SK-N-SH (cell line): ENCODE measurements at regions not wholly inside any gene's neighbourhood (a gene's known extent, or its start where the extent isn't known, plus 50 kb on each side); places are given as distances from the start of the nearest gene placed in this dataset.
A peak's percentile ranks its signal among the peaks of the same experiment; 100 is the strongest.

ENCODE experiments used
- CTCF ChIA-PET: fragments of 300-600, 350-600 bp; formaldehyde crosslinking; extraction: SDS; loops from one replicate; lab custom pipeline; 2021; lab: Yijun Ruan, JAX
- POLR2A ChIA-PET: fragments of 350-600 bp; sonication (Branson Sonifier 250); formaldehyde crosslinking; extraction: SDS; loops from one replicate; lab custom pipeline; 2020; ENCODE audit warnings: antibody characterized with exemption, inconsistent platforms; lab: Yijun Ruan, JAX
- DNase-seq: peaks from one replicate; pipeline ENCODE4 v3.0.0; 2012
- H2AFZ ChIP-seq: fragments of 200-600 bp; sonication (generic); 2 replicates; pipeline ENCODE4 v1.8.1; 2016; ENCODE audit warnings: antibody characterized with exemption, mild to moderate bottlenecking, low read depth
- H3F3A ChIP-seq: fragments of 200-600 bp; sonication (generic); replicated peaks from 2 replicates; pipeline ENCODE3; 2016; ENCODE audit warnings: antibody characterized with exemption, mild to moderate bottlenecking; ENCODE audit not compliant: insufficient read depth
- H3K27ac ChIP-seq, 2 experiments: fragments of 200-500 bp in 1 of 2; fragments of 200-600 bp in 1 of 2; sonication (Bioruptor generic) in 1 of 2; sonication (generic), shearing (Covaris generic) in 1 of 2; 2 replicates each; pipeline versions ENCODE4 v1.5.1 to v1.6.1; 2014 to 2016; ENCODE audit warnings: low read depth in 2 of 2, inconsistent platforms in 1 of 2, low read length in 1 of 2, mild to moderate bottlenecking in 1 of 2, mixed read lengths in 1 of 2
- H3K27me3 ChIP-seq: fragments of 200-600 bp; sonication (generic), shearing (Covaris generic); 2 replicates; pipeline ENCODE4 v1.6.1; 2016; ENCODE audit warnings: mixed run types; ENCODE audit not compliant: insufficient read depth
- H3K36me3 ChIP-seq, 2 experiments: fragments of 200-500 bp in 1 of 2; fragments of 200-600 bp in 1 of 2; sonication (Bioruptor generic) in 1 of 2; sonication (generic) in 1 of 2; replicated peaks in 1 of 2; 2 replicates each; pipeline versions ENCODE3 to v1.5.1; 2014 to 2016; ENCODE audit warnings: low read length in 1 of 2, mild to moderate bottlenecking in 1 of 2; ENCODE audit not compliant: insufficient read depth in 2 of 2, control insufficient read depth in 1 of 2
- H3K4me1 ChIP-seq, 2 experiments: fragments of 200-500 bp in 1 of 2; fragments of 200-600 bp in 1 of 2; sonication (Bioruptor generic) in 1 of 2; sonication (generic), shearing (Covaris generic) in 1 of 2; 2 replicates each; pipeline versions ENCODE4 v1.5.1 to v1.6.1; 2014 to 2016; ENCODE audit warnings: low read depth in 1 of 2, low read length in 1 of 2, mixed run types in 1 of 2; ENCODE audit not compliant: insufficient read depth in 2 of 2, control insufficient read depth in 1 of 2
- H3K4me2 ChIP-seq: fragments of 200-600 bp; sonication (generic), shearing (Covaris generic); 2 replicates; pipeline ENCODE4 v1.6.1; 2017; ENCODE audit warnings: mixed run types
- H3K4me3 ChIP-seq, 2 experiments: fragments of 200-500 bp in 1 of 2; fragments of 200-600 bp in 1 of 2; sonication (Bioruptor generic) in 1 of 2; sonication (generic), shearing (Covaris generic) in 1 of 2; 2 replicates each; pipeline versions ENCODE4 v1.5.1 to v1.8.1; 2014 to 2016; ENCODE audit warnings: low read depth in 2 of 2, inconsistent platforms in 1 of 2, low read length in 1 of 2, mild to moderate bottlenecking in 1 of 2, mixed read lengths in 1 of 2, moderate library complexity in 1 of 2
- H3K79me2 ChIP-seq: fragments of 200-600 bp; sonication (generic); 2 replicates; pipeline ENCODE4 v1.8.1; 2017; ENCODE audit warnings: mild to moderate bottlenecking; ENCODE audit not compliant: insufficient read depth
- H3K9ac ChIP-seq: fragments of 200-600 bp; sonication (generic); 2 replicates; pipeline ENCODE4 v1.6.1; 2017; ENCODE audit warnings: mixed run types
- H3K9me2 ChIP-seq: fragments of 200-600 bp; sonication (generic); 2 replicates; pipeline ENCODE4 v1.6.1; 2017; ENCODE audit warnings: mixed run types
- H3K9me3 ChIP-seq: fragments of 200-600 bp; sonication (generic); 2 replicates; pipeline ENCODE4 v1.6.1; 2017; ENCODE audit warnings: mixed run types, mild to moderate bottlenecking, moderate library complexity
- H4K20me1 ChIP-seq: fragments of 200-600 bp; sonication (generic); 2 replicates; pipeline ENCODE4 v1.6.1; 2017; ENCODE audit warnings: mild to moderate bottlenecking, mixed run types; ENCODE audit not compliant: insufficient read depth
- ELF1 ChIP-seq: IDR thresholded peaks from 2 replicates; pipeline ENCODE4 v1.4.0; 2012
- EP300 ChIP-seq, 2 experiments: IDR thresholded peaks; 2 replicates each; pipeline versions ENCODE4 v1.4.0 to v1.6.1; 2012; ENCODE audit warnings: borderline replicate concordance in 1 of 2, low read depth in 1 of 2, low read length in 1 of 2
- EZH2phosphoT487 ChIP-seq: fragments of 200-600 bp; sonication (generic); IDR thresholded peaks from 2 replicates; pipeline ENCODE4 v1.6.1; 2017; ENCODE audit warnings: low read depth, mixed run types, mild to moderate bottlenecking, antibody characterized with exemption, moderate library complexity, borderline replicate concordance
- FOXJ3 ChIP-seq: sonication (generic); formaldehyde crosslinking; IDR thresholded peaks from 2 replicates; pipeline ENCODE4 v1.5.1; 2020; ENCODE audit warnings: mild to moderate bottlenecking, missing genetic modification reagents
- GABPA ChIP-seq: IDR thresholded peaks from 2 replicates; pipeline ENCODE4 v1.4.0; 2012; ENCODE audit warnings: low read depth, mild to moderate bottlenecking
- GATA2 ChIP-seq: sonication (generic); formaldehyde crosslinking; IDR thresholded peaks from 2 replicates; pipeline ENCODE4 v1.5.0; 2020; ENCODE audit warnings: mild to moderate bottlenecking, missing genetic modification reagents
- JUND ChIP-seq: IDR thresholded peaks from 2 replicates; pipeline ENCODE4 v1.4.0; 2012
- MXI1 ChIP-seq: IDR thresholded peaks from 2 replicates; pipeline ENCODE4 v1.6.1; 2012; ENCODE audit warnings: mild to moderate bottlenecking, low read depth, low read length, improper control_type of control experiment
- NFIC ChIP-seq: IDR thresholded peaks from 2 replicates; pipeline ENCODE4 v1.4.0; 2012; ENCODE audit warnings: borderline replicate concordance
- NRF1 ChIP-seq: IDR thresholded peaks from 2 replicates; pipeline ENCODE4 v1.6.1; 2012; ENCODE audit warnings: low read depth, mild to moderate bottlenecking, low read length
- POLR2AphosphoS5 ChIP-seq: IDR thresholded peaks from 2 replicates; pipeline ENCODE4 v1.6.1; 2012; ENCODE audit warnings: low read depth, low read length
- RAD21 ChIP-seq: IDR thresholded peaks from 2 replicates; pipeline ENCODE4 v1.6.1; 2012; ENCODE audit warnings: mild to moderate bottlenecking, low read length
- RCOR1 ChIP-seq: fragments of 150-350 bp; IDR thresholded peaks from 2 replicates; pipeline ENCODE4 v1.6.1; 2017; ENCODE audit warnings: antibody characterized with exemption, low read length
- RFX5 ChIP-seq: IDR thresholded peaks from 2 replicates; pipeline ENCODE4 v1.6.1; 2012; ENCODE audit warnings: mild to moderate bottlenecking, improper control_type of control experiment, low read length
- TCF12 ChIP-seq: IDR thresholded peaks from 2 replicates; pipeline ENCODE4 v1.4.0; 2012
- TEAD4 ChIP-seq: IDR thresholded peaks from 2 replicates; pipeline ENCODE4 v1.4.0; 2012; ENCODE audit warnings: mild to moderate bottlenecking, borderline replicate concordance; ENCODE audit not compliant: insufficient read depth
- USF1 ChIP-seq: IDR thresholded peaks from 2 replicates; pipeline ENCODE4 v1.4.0; 2012; ENCODE audit warnings: low read depth, borderline replicate concordance
- YY1 ChIP-seq: IDR thresholded peaks from 2 replicates; pipeline ENCODE4 v1.4.0; 2012; ENCODE audit warnings: low read depth, mild to moderate bottlenecking
- WGBS: methylation state at CpG from one replicate; pipeline ENCODE4 v1.1.6; 2017; ENCODE audit warnings: low lambda C conversion rate; 5-methylcytosine and 5-hydroxymethylcytosine counted together
- TF ChIP-seq, protein P1 (sequence below): IDR thresholded peaks from 2 replicates; pipeline ENCODE4 v1.6.1; 2012; ENCODE audit warnings: mild to moderate bottlenecking, low read depth, low read length, moderate library complexity
- TF ChIP-seq, protein P2 (sequence below): fragments of 150-350 bp; IDR thresholded peaks from 2 replicates; pipeline ENCODE4 v1.6.1; 2017; ENCODE audit warnings: antibody characterized with exemption, low read length, low read depth, borderline replicate concordance

GRCh38 chr2:204127238-204127637, 190.7 kb downstream of the ICOS start:
- Histone ChIP-seq H4K20me1 (0 out of 2 replicates have a peak, but pooled peaks cover 3% of the 10 kb centered on the region), H3K9me2 (no peaks in the 10 kb centered on the region; the same call in 1 of the 2 replicates), H2AFZ (no peak overlapping the region), H3K79me2 (no peaks in the 10 kb centered on the region), H3K4me1 (no peaks in the 10 kb centered on the region), H3F3A (no peaks in the 10 kb centered on the region), H3K27me3 (no peaks in the 10 kb centered on the region), H3K27ac (no peak overlapping the region), H3K4me3 (no peak overlapping the region), H3K9ac (no peak overlapping the region), H3K36me3 (no peaks in the 10 kb centered on the region), H3K9me3 (no peaks in the 10 kb centered on the region), H3K4me2 (no peak overlapping the region)
- CTCF ChIA-PET, result no interaction called here
- POLR2A ChIA-PET, result no interaction called here
- 23% methylated on average over 2 of the region's 2 CpGs for WGBS
- TF ChIP-seq, protein P1, sequence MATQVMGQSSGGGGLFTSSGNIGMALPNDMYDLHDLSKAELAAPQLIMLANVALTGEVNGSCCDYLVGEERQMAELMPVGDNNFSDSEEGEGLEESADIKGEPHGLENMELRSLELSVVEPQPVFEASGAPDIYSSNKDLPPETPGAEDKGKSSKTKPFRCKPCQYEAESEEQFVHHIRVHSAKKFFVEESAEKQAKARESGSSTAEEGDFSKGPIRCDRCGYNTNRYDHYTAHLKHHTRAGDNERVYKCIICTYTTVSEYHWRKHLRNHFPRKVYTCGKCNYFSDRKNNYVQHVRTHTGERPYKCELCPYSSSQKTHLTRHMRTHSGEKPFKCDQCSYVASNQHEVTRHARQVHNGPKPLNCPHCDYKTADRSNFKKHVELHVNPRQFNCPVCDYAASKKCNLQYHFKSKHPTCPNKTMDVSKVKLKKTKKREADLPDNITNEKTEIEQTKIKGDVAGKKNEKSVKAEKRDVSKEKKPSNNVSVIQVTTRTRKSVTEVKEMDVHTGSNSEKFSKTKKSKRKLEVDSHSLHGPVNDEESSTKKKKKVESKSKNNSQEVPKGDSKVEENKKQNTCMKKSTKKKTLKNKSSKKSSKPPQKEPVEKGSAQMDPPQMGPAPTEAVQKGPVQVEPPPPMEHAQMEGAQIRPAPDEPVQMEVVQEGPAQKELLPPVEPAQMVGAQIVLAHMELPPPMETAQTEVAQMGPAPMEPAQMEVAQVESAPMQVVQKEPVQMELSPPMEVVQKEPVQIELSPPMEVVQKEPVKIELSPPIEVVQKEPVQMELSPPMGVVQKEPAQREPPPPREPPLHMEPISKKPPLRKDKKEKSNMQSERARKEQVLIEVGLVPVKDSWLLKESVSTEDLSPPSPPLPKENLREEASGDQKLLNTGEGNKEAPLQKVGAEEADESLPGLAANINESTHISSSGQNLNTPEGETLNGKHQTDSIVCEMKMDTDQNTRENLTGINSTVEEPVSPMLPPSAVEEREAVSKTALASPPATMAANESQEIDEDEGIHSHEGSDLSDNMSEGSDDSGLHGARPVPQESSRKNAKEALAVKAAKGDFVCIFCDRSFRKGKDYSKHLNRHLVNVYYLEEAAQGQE, result peak; percentile 91
- TF ChIP-seq TCF12, result no peak
- DNase-seq, result no peak

DNA sequence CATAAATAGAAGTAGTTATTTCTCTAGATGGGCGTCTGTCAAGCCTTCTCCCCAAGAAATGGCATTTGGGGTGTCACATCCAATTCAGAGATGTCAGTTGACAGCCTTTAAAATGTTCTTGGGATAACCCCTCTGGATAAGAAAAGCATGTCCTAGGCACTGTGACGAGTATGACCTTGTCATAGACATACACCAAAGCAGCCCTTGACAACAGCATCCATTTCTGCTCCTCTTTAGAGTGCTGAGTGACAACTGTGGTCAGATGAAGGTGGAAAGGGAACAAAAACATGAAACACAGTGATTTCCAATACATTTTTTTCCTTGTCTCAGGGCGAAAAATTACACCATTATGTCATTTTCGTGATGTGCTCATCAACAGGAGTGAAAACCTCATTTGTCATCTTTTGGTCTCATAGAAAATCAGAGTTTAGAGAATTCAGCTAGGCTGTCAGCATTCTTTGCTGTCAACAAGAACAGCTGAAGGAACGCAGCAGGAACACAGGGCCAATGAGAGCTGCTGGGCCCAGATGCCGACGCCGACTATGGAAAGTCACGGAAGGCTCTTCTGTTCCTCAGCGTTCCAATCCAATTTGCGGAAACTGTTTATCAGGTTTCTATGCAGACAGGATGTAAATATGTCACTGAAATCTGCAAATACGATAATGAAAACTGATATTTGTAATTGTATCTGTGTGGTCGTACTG, 193.2 kb downstream of the ICOS start:
- no peaks in the 10 kb centered on the region for H3K27me3 ChIP-seq
- 44% methylated on average over 13 of the region's 13 CpGs for WGBS
- no peak overlapping the region for H3K4me3 ChIP-seq
- no peak overlapping the region for H3K9ac ChIP-seq
- 0 out of 2 replicates have a peak, but pooled peaks cover 3% of the 10 kb centered on the region for H4K20me1 ChIP-seq
- H2AFZ ChIP-seq, result no peak overlapping the region
- H3K9me2 ChIP-seq, result no peaks in the 10 kb centered on the region; the same call in 1 of the 2 replicates
- no peak for DNase-seq
- no peaks in the 10 kb centered on the region; a peak in 1 of 4 replicates for H3K4me1 ChIP-seq
- no peak overlapping the region for H3K4me2 ChIP-seq
- H3K27ac ChIP-seq, result no peak overlapping the region
- no peak for TF ChIP-seq EP300 (IDR thresholded peaks at IDR 0.05; ENCODE audit: borderline replicate concordance in 1 of 2, low read depth in 1 of 2, low read length in 1 of 2)
- no peak for TF ChIP-seq RAD21
- no peak for TF ChIP-seq MXI1
- TF ChIP-seq EZH2phosphoT487, result no peak
- TF ChIP-seq GABPA, result no peak
- no peak for TF ChIP-seq YY1
- TF ChIP-seq JUND, result no peak
- TF ChIP-seq GATA2, result no peak
- TF ChIP-seq NRF1, result no peak
- no peak for TF ChIP-seq ELF1
- TF ChIP-seq NFIC, result no peak
- TF ChIP-seq USF1, result no peak
- TF ChIP-seq TCF12, result no peak
- TF ChIP-seq FOXJ3 (CRISPR knock-in tag), result no peak
- no peak for TF ChIP-seq RCOR1
- TF ChIP-seq RFX5, result no peak
- no peak for TF ChIP-seq POLR2AphosphoS5
- no peak for TF ChIP-seq TEAD4
- TF ChIP-seq, protein P2, sequence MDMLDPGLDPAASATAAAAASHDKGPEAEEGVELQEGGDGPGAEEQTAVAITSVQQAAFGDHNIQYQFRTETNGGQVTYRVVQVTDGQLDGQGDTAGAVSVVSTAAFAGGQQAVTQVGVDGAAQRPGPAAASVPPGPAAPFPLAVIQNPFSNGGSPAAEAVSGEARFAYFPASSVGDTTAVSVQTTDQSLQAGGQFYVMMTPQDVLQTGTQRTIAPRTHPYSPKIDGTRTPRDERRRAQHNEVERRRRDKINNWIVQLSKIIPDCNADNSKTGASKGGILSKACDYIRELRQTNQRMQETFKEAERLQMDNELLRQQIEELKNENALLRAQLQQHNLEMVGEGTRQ, result no peak
- no peaks in the 10 kb centered on the region for H3K36me3 ChIP-seq
- ChIA-PET CTCF (no interaction called here), POLR2A (no interaction called here)
- no peaks in the 10 kb centered on the region for H3K9me3 ChIP-seq
- no peaks in the 10 kb centered on the region for H3F3A ChIP-seq
- H3K79me2 ChIP-seq, result no peaks in the 10 kb centered on the region
